ENCODE measurements at regions not wholly inside any gene's neighbourhood (a gene's known extent, or its start where the extent isn't known, plus 50 kb on each side); places are given as distances from the start of the nearest gene placed in this dataset.

- TF ChIP-seq, protein P1, sequence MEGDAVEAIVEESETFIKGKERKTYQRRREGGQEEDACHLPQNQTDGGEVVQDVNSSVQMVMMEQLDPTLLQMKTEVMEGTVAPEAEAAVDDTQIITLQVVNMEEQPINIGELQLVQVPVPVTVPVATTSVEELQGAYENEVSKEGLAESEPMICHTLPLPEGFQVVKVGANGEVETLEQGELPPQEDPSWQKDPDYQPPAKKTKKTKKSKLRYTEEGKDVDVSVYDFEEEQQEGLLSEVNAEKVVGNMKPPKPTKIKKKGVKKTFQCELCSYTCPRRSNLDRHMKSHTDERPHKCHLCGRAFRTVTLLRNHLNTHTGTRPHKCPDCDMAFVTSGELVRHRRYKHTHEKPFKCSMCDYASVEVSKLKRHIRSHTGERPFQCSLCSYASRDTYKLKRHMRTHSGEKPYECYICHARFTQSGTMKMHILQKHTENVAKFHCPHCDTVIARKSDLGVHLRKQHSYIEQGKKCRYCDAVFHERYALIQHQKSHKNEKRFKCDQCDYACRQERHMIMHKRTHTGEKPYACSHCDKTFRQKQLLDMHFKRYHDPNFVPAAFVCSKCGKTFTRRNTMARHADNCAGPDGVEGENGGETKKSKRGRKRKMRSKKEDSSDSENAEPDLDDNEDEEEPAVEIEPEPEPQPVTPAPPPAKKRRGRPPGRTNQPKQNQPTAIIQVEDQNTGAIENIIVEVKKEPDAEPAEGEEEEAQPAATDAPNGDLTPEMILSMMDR (IDR thresholded peaks at IDR 0.05), result no peak
- TF ChIP-seq POLR2A (IDR thresholded peaks at IDR 0.05), result no peak
- no peak for TF ChIP-seq EP300 (IDR thresholded peaks at IDR 0.05)
These were observed 121.6 kb upstream of the LIFR start for GRCh38 chr5:38678076-38678475.
